OCI-LY1 (cell line): ENCODE measurements at regions not wholly inside any gene's neighbourhood (a gene's known extent, or its start where the extent isn't known, plus 50 kb on each side); places are given as distances from the start of the nearest gene placed in this dataset.

ENCODE experiments used
- CTCF ChIP-seq: fragments of 200-600 bp; sonication (generic), shearing (Covaris generic); IDR thresholded peaks from 2 replicates; pipeline ENCODE4 v1.5.1; 2017; ENCODE audit warnings: mild to moderate bottlenecking, antibody characterized with exemption, low read length, moderate library complexity, mixed read lengths
- EZH2 ChIP-seq: fragments of 200-600 bp; sonication (generic), shearing (Covaris generic); IDR thresholded peaks from 2 replicates; pipeline ENCODE4 v1.8.0; 2017; ENCODE audit warnings: borderline replicate concordance, mixed run types, mild to moderate bottlenecking, antibody characterized with exemption, low read length, moderate library complexity, mixed read lengths

DNA sequence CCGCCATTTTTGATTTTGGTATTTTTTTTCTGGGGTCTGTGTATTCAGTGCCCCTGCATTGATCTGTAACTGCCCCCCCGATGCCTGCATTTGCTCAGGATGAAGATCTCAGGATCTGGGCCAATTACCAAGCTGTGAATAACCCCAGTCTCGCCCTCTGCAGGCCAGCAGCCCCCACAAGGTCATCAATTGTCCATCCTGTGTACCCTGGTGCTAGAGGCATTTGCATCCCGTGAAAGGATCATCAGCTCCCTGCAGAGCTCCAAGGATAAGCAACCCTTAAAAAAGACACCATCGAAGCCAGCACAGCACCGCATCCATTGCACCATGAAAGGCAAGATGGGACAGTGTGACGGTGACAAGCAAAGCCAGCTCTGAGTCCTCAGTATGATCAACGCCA is 154.1 kb upstream of the KLHL29 start:
- TF ChIP-seq CTCF (no peak), EZH2 (no peak)
